Small intestine (tissue), 7 donors: ENCODE measurements at regions not wholly inside any gene's neighbourhood (a gene's known extent, or its start where the extent isn't known, plus 50 kb on each side); places are given as distances from the start of the nearest gene placed in this dataset.

ENCODE experiments used
- DNase-seq, 2 donors: peaks; one replicate each; pipeline versions ENCODE4 v3.0.0 to v3.0.0-alpha.2; 2013
- FAIRE-seq: peaks from 2 replicates; lab custom pipeline; 2012; peaks lifted over from hg19 to GRCh38; lab: Jason Lieb, UNC
- H3K27ac ChIP-seq, 3 donors: one replicate each; pipeline ENCODE4 v1.5.1; 2013; ENCODE audit warnings: low read length in 2 of 3, mild to moderate bottlenecking in 2 of 3, control low read depth in 1 of 3, inconsistent platforms in 1 of 3, low read depth in 1 of 3, moderate library complexity in 1 of 3
- H3K27me3 ChIP-seq, 3 donors: one replicate each; pipeline ENCODE4 v1.6.1; 2013; ENCODE audit warnings: low read length in 3 of 3, inconsistent platforms in 1 of 3; ENCODE audit not compliant: control insufficient read depth in 3 of 3, insufficient read depth in 3 of 3
- H3K36me3 ChIP-seq, 3 donors: one replicate each; pipeline ENCODE4 v1.6.1; 2013; ENCODE audit warnings: low read length in 3 of 3, inconsistent platforms in 1 of 3, low read depth in 1 of 3, mild to moderate bottlenecking in 1 of 3, moderate library complexity in 1 of 3; ENCODE audit not compliant: control insufficient read depth in 3 of 3, insufficient read depth in 2 of 3
- H3K4me1 ChIP-seq, 3 donors: one replicate each; pipeline ENCODE4 v1.6.1; 2013; ENCODE audit warnings: low read length in 2 of 3, inconsistent platforms in 1 of 3, low read depth in 1 of 3, mild to moderate bottlenecking in 1 of 3, moderate library complexity in 1 of 3; ENCODE audit not compliant: control insufficient read depth in 3 of 3, insufficient read depth in 2 of 3
- H3K4me3 ChIP-seq, 3 donors: one replicate each; pipeline ENCODE4 v1.5.1; 2013; ENCODE audit warnings: low read length in 3 of 3, control low read depth in 1 of 3, inconsistent platforms in 1 of 3, low read depth in 1 of 3, mild to moderate bottlenecking in 1 of 3, moderate library complexity in 1 of 3
- H3K9me3 ChIP-seq, 2 donors: one replicate each; pipeline ENCODE4 v1.6.1; 2013; ENCODE audit warnings: low read depth in 1 of 2, low read length in 1 of 2; ENCODE audit not compliant: control insufficient read depth in 2 of 2, insufficient read depth in 1 of 2
- WGBS, 3 donors: extraction: QIAGEN DNeasy Blood & Tissue Kit; methylation state at CpG; one replicate each; pipeline ENCODE4 v1.1.7; 2013; 5-methylcytosine and 5-hydroxymethylcytosine counted together
- donor health status: healthy with polysubstance abuse.
- donor health status: control.
- donor health status: control.
- donor health status: Bipolar disorder and iron deficiency.
- donor health status: healthy.

DNA sequence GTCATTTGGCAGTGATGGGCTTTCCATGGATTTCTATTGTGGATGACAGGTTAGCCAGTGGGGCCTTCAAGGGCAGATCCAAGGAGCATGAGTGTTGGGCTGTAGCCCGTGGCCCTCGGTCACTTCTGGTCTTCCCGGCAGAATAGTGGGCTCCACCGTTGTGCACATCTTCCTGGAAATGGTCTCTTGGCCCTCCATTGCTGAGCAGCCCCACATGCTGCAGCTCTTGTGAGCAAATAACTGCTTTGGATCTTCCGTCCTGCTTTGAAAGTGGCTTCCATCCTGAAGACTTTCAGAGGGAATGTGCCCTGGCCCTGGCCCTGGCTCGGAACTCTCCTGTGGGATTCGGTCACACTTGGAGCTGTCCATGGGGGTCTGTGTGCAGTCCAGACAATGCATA, 102.8 kb downstream of the SNRPN start:
- peaks cover 25 to 100% of the 10 kb centered on the region in 2 donors for H3K9me3 ChIP-seq
- H3K27me3 ChIP-seq: no peaks in the 10 kb centered on the region
- H3K36me3 ChIP-seq: peaks cover 0 to 100% (median 3%) of the 10 kb centered on the region in 3 donors
- no peak overlapping the region for H3K4me3 ChIP-seq
- H3K27ac ChIP-seq: no peak overlapping the region
- H3K4me1 ChIP-seq: no peaks in the 10 kb centered on the region
- DNase-seq (no peak), FAIRE-seq (no peak)
- 95 to 99% (median 95%) methylated on average over 7 of the region's 7 CpGs for WGBS, 3 donors

DNA sequence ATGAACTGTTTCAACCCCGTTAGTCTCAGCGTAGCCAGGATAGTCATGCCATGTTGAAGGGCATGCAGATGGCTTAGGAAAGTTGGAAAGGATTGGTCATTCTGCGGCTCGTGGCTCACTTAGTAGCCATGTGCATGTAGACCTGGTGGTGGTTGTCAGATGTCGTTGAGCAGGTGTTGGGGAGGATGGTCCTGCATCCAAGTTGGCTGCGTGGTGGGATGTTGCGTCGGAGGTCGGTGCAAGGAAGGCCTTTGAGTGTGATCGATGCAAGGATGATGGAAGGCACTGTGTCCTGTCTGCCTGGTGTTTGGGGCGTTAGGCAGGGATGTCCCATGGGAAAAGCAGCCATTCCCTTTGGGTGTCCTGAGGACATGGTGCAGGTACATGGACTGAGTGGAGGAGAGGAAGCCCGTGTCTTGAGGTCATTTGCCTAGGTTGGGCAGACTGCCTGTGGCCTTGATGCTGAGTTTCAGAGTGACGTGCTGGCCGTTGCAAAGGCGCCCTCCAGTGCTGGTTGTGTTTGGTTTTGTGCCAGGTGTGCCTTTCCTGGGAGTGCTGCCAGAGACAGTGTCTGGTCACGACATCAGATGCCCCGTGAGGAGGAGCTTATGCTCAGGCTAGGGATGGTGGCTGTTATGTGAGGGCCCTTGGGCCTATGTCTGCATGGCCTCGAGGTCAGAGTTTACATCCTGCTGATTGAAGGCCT, 103.4 kb downstream of the SNRPN start:
- no peak for FAIRE-seq
- 87 to 94% (median 88%) methylated on average over 18 of the region's 18 CpGs for WGBS, 3 donors
- H3K4me3 ChIP-seq: no peak overlapping the region
- H3K27me3 ChIP-seq: no peaks in the 10 kb centered on the region
- H3K9me3 ChIP-seq: peaks cover 25 to 100% of the 10 kb centered on the region in 2 donors
- H3K4me1 ChIP-seq: no peaks in the 10 kb centered on the region
- H3K27ac ChIP-seq: no peak overlapping the region
- peaks cover 1 to 100% (median 3%) of the 10 kb centered on the region in 3 donors for H3K36me3 ChIP-seq
- DNase-seq: no peak

DNA sequence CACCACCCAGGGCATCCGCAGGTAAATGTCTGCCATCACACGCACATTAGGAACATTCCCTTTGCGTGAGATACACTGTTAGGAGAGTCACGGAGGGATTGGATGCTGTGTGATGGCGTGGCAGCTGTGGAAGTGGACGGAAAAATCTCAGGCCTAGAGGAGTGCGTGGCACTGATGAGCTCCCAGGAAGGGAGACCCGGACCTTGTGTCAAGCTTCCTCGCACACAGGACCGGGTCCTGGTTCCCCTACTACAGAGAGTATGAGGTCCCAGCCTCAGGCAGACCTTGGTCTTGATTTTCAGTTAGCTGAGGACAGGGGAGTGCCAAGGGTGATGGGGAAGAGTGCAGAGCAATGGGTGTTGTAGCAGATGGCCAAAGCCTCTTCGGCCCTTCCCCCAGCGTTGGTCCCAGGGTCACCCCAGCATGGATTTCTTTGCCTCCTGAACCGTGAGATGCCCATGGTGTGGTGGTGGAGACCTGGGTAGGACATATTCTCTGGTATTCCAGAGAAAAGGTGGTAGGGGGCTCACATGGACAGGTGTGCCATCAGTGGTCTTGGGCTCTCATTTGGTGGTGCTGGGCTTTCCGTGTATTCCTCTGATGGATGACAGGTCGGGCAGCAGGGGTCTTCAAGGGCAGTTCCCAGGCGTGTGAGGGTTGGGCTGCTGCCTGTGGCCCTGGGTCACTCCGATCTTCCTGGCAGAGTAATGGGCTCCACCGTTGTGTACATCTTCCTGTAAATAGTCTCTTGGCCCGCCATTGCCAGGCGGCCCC, 105.1 kb downstream of the SNRPN start:
- no peak overlapping the region for H3K4me3 ChIP-seq
- H3K9me3 ChIP-seq: peaks cover 26 to 100% of the 10 kb centered on the region in 2 donors
- DNase-seq (no peak), FAIRE-seq (no peak)
- H3K36me3 ChIP-seq: peaks cover 3 to 100% (median 4%) of the 10 kb centered on the region in 3 donors
- H3K27me3 ChIP-seq: no peaks in the 10 kb centered on the region
- no peaks in the 10 kb centered on the region for H3K4me1 ChIP-seq
- no peak overlapping the region for H3K27ac ChIP-seq
- 88 to 91% (median 91%) methylated on average over 20 of the region's 20 CpGs for WGBS, 3 donors

DNA sequence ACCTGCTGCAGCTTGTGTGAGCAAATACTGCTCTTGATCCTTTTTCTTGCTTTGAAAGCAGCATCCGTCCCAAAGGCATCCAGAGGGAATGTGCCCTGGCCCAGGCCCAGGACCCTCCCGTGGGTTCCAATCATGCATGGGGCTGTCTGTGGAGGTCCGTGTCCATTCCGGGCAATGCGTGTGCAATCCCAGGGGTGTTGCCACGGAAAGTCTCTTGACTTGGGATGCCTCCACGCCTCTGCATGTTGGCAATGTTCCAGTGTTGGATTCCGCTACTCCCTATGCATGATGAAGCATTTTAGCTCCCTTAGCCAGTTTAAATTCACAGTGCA, 105.7 kb downstream of the SNRPN start:
- H3K36me3 ChIP-seq: peaks cover 3 to 100% (median 4%) of the 10 kb centered on the region in 3 donors
- H3K4me1 ChIP-seq: no peaks in the 10 kb centered on the region
- FAIRE-seq (no peak), DNase-seq (no peak)
- H3K9me3 ChIP-seq: peaks cover 28 to 100% of the 10 kb centered on the region in 2 donors
- H3K27me3 ChIP-seq: no peaks in the 10 kb centered on the region
- no peak overlapping the region for H3K4me3 ChIP-seq
- 88 to 93% (median 88%) methylated on average over 8 of the region's 8 CpGs for WGBS, 3 donors
- no peak overlapping the region for H3K27ac ChIP-seq

DNA sequence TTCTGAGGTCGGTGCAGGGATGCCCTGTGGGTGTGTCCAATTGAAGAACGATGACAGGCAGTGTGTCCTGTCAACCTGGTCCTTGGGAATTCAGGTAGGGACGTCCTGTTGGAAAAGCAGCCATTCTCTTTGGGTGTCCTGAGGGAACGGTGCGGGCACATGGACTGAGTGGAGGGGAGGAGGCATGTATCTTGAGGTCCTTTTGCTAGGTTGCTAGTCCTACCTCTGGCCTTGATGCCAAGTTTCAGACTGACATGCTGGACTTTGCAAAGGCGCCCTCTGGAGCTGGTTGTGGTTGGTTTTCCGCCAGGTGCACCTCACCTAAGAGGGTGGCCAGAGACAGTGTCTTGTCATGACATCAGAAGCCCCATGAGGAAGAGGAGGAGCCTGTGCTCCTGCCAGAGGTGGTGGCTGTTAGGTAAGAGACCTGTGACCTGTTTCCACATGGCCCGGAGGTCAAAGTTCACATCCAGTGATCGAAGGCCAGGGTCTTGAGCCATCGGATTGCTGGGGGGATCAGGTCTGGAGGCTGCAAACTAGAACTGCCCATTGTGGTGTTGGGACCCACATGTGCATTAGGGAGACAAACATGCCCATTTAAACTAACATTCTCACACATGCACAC, 106.3 kb downstream of the SNRPN start:
- FAIRE-seq (no peak), DNase-seq (no peak)
- Histone ChIP-seq H3K27ac (no peak overlapping the region), H3K27me3 (no peaks in the 10 kb centered on the region), H3K36me3 (peaks cover 3 to 100% (median 4%) of the 10 kb centered on the region in 3 donors), H3K4me3 (no peak overlapping the region), H3K9me3 (peaks cover 32 to 100% of the 10 kb centered on the region in 2 donors), H3K4me1 (no peaks in the 10 kb centered on the region)
- WGBS, 3 donors: 80 to 86% (median 86%) methylated on average over 10 of the region's 10 CpGs

DNA sequence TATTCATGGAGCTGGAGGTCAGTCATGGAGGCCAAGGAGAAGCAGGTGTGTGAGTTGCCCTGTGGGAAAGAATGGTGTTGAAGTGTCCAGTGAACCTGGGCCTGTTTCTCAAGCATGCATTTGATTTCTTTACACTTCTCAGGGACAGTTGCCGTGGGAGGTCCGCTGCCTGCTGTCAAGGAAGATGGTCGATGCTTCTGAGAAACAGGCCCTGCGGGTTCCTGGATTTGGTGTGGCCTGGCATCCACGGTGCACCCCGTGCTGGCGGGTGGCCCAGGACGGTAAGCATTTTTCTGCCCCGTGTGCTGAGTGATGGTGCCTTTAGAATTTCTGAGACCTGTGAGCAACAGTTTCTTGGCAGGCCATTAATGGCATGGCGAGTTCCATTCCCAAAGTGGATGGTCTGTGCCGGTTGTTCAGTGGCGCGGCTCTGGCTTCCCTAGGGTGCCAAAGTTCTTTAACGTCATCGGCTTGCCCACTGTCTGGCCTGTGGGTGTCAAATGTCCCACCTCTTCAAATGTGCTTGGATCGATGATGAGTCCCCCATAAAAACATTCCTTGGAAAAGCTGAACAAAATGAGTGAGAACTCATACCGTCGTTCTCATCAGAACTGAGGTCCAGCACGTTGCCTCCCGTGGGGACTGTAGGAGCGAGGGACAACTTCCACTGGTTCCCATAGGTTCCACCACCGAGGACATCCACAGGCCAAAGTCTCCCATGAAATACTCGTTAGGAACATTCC, 107.2 kb downstream of the SNRPN start:
- H3K9me3 ChIP-seq: peaks cover 36 to 100% of the 10 kb centered on the region in 2 donors
- peaks cover 3 to 100% (median 4%) of the 10 kb centered on the region in 3 donors for H3K36me3 ChIP-seq
- no peak overlapping the region for H3K27ac ChIP-seq
- H3K4me3 ChIP-seq: no peak overlapping the region
- no peaks in the 10 kb centered on the region for H3K27me3 ChIP-seq
- no peaks in the 10 kb centered on the region for H3K4me1 ChIP-seq
- 89 to 93% (median 93%) methylated on average over 23 of the region's 23 CpGs for WGBS, 3 donors
- no peak for DNase-seq
- no peak for FAIRE-seq

DNA sequence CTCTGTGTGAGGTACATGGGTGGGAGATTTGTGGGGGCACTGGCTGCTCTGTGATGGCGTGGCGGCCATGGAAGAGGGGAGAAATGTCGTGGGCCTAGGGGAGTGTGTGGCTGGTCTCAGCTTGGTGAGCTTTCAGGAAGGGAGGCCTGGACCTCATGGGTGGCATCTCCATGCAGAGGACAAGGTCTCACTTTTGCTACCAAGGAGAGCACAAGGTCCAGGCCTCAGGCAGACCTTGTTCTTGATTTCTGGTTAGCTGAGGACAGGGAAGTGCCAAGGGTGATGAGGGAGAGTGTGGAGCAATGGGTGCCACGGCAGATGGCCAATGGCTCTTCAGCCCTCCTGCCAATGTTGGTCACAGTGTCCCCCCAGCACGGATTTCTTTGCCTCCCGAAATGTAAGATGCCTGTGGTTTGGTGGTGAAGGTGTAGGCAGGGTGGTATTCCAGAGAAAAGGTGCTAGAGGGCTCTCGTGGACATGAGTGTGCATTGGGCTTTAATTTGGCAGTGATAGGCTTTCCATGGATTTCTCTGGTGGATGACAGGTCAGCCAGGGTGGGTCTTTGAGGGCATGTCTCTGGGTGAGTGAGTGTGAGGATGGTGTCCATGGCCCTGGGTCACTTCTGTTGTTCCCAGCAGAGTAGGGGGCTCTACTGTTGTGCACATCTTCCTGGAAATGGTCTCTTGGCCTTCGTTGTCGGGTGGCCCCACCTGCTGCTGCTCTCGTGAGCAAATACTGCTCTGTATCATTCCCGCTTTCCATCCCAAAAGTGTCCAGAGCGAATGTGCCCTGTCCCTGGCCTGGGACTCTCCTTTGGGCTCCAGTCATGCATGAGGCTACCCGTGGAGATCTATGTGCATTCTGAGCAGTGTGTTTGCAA, 108.0 kb downstream of the SNRPN start:
- WGBS, 3 donors: 85 to 89% (median 87%) methylated on average over 13 of the region's 13 CpGs
- peaks cover 34 to 100% of the 10 kb centered on the region in 2 donors for H3K9me3 ChIP-seq
- no peak overlapping the region for H3K27ac ChIP-seq
- FAIRE-seq (no peak), DNase-seq (no peak)
- H3K4me3 ChIP-seq: no peak overlapping the region
- no peaks in the 10 kb centered on the region for H3K4me1 ChIP-seq
- H3K27me3 ChIP-seq: no peaks in the 10 kb centered on the region
- peaks cover 3 to 100% (median 4%) of the 10 kb centered on the region in 3 donors for H3K36me3 ChIP-seq
